ENCODE measurements at regions not wholly inside any gene's neighbourhood (a gene's known extent, or its start where the extent isn't known, plus 50 kb on each side); places are given as distances from the start of the nearest gene placed in this dataset.

DNA sequence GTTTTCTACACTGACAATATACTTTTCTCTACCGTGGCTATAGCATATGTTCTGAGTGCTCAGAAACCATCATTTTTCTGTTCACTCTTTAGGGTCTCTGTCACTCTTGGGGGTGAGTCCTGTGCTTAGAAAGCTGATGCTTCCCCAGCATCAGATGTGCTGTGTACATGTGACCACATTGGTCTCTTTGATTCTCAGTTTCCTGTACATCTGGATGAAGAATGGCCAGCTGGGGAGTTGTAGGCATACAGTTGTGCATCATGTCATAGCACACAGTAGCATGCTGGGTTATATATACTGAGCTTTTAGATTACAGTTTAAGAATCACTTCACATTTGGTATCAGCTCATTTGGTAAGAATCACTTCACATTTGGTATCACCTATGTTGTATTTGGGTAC lies 238.6 kb upstream of the PREP start:
- TF ChIP-seq, protein P1, sequence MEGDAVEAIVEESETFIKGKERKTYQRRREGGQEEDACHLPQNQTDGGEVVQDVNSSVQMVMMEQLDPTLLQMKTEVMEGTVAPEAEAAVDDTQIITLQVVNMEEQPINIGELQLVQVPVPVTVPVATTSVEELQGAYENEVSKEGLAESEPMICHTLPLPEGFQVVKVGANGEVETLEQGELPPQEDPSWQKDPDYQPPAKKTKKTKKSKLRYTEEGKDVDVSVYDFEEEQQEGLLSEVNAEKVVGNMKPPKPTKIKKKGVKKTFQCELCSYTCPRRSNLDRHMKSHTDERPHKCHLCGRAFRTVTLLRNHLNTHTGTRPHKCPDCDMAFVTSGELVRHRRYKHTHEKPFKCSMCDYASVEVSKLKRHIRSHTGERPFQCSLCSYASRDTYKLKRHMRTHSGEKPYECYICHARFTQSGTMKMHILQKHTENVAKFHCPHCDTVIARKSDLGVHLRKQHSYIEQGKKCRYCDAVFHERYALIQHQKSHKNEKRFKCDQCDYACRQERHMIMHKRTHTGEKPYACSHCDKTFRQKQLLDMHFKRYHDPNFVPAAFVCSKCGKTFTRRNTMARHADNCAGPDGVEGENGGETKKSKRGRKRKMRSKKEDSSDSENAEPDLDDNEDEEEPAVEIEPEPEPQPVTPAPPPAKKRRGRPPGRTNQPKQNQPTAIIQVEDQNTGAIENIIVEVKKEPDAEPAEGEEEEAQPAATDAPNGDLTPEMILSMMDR (IDR thresholded peaks at IDR 0.05; ENCODE audit: insufficient read depth, low read length, poor library complexity, severe bottlenecking) = no peak
- no peak for TF ChIP-seq EZH2phosphoT487 (conservative IDR thresholded peaks at IDR 0.05; ENCODE audit: low read length)
- Histone ChIP-seq H2AFZ (ENCODE audit: low read depth, low read length, severe bottlenecking) (no peak overlapping the region), H3K27ac (ENCODE audit: low read depth, low read length) (no peak overlapping the region), H4K20me1 (ENCODE audit: low read depth, low read length) (no peaks in the 10 kb centered on the region), H3K4me2 (ENCODE audit: low read depth, low read length, poor library complexity, severe bottlenecking) (no peak overlapping the region), H3K9me2 (replicated peaks; ENCODE audit: insufficient read depth, low read length) (no peaks in the 10 kb centered on the region), H3K27me3 (ENCODE audit: low read length) (no peaks in the 10 kb centered on the region), H3K4me3 (ENCODE audit: insufficient read depth, low read length, poor library complexity, severe bottlenecking) (no peak overlapping the region), H3K36me3 (ENCODE audit: low read length) (no peaks in the 10 kb centered on the region), H3K9me3 (ENCODE audit: insufficient read depth, low read length) (no peaks in the 10 kb centered on the region), H3F3A (ENCODE audit: insufficient read depth) (no peaks in the 10 kb centered on the region), H3K9ac (ENCODE audit: low read length) (no peak overlapping the region), H3K79me2 (ENCODE audit: insufficient read depth, low read length) (no peaks in the 10 kb centered on the region)

DNA sequence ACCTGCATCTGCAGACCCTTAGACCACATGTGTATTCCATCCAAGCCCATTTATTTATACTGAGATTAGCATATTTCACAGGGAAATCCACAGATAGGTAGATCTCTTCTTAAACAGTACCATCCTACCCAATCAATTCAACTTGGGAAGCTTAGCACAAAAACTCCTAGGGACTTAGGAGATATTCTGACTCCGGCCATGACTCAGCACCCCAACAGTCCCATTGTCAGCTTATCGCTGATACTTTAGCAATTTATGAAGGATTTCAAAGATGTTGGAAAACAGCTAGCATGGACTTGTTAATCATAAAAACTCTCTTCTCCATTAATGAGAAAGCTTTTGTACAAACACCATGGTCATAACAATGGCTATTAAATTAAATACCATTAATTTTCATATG lies 236.2 kb upstream of the PREP start:
- H3K4me2 ChIP-seq (ENCODE audit: low read depth, low read length, poor library complexity, severe bottlenecking) = no peak overlapping the region
- H3F3A ChIP-seq (ENCODE audit: insufficient read depth) = no peaks in the 10 kb centered on the region
- no peak overlapping the region for H2AFZ ChIP-seq (ENCODE audit: low read depth, low read length, severe bottlenecking)
- no peaks in the 10 kb centered on the region for H3K79me2 ChIP-seq (ENCODE audit: insufficient read depth, low read length)
- H3K27ac ChIP-seq (ENCODE audit: low read depth, low read length) = no peak overlapping the region
- no peak overlapping the region for H3K9ac ChIP-seq (ENCODE audit: low read length)
- no peaks in the 10 kb centered on the region for H3K27me3 ChIP-seq (ENCODE audit: low read length)
- no peaks in the 10 kb centered on the region for H3K9me3 ChIP-seq (ENCODE audit: insufficient read depth, low read length)
- no peak for TF ChIP-seq EZH2phosphoT487 (conservative IDR thresholded peaks at IDR 0.05; ENCODE audit: low read length)
- TF ChIP-seq, protein P1 (IDR thresholded peaks at IDR 0.05; ENCODE audit: insufficient read depth, low read length, poor library complexity, severe bottlenecking) = no peak
- H3K4me3 ChIP-seq (ENCODE audit: insufficient read depth, low read length, poor library complexity, severe bottlenecking) = no peak overlapping the region
- no peaks in the 10 kb centered on the region for H4K20me1 ChIP-seq (ENCODE audit: low read depth, low read length)
- no peaks in the 10 kb centered on the region for H3K36me3 ChIP-seq (ENCODE audit: low read length)
- no peaks in the 10 kb centered on the region for H3K9me2 ChIP-seq (replicated peaks; ENCODE audit: insufficient read depth, low read length)

DNA sequence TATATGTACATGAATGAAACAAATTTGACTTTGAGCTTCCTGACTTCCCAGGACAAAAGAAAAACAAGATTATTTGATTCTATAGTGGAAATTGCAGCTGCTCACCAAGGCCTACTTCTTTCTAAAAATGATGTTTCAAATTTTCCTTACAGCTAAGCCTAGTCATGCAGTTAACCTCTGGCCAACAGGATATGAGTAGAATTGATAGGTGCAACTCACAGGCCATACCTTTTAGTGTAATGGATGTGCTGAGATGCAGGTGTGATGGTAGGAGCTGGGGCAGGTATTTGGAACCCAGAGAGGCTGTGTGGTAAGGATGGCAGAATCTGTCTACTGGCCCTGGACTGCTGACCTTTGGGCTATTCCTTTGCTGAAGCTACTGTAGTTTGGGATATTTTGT lies 230.9 kb upstream of the PREP start:
- TF ChIP-seq, protein P1 (IDR thresholded peaks at IDR 0.05; ENCODE audit: insufficient read depth, low read length, poor library complexity, severe bottlenecking) = no peak
- no peak for TF ChIP-seq EZH2phosphoT487 (conservative IDR thresholded peaks at IDR 0.05; ENCODE audit: low read length)
- H2AFZ ChIP-seq (ENCODE audit: low read depth, low read length, severe bottlenecking) = no peak overlapping the region
- H3K36me3 ChIP-seq (ENCODE audit: low read length) = no peaks in the 10 kb centered on the region
- no peaks in the 10 kb centered on the region for H3K9me2 ChIP-seq (replicated peaks; ENCODE audit: insufficient read depth, low read length)
- H3F3A ChIP-seq (ENCODE audit: insufficient read depth) = no peaks in the 10 kb centered on the region
- H3K4me2 ChIP-seq (ENCODE audit: low read depth, low read length, poor library complexity, severe bottlenecking) = no peak overlapping the region
- no peaks in the 10 kb centered on the region for H4K20me1 ChIP-seq (ENCODE audit: low read depth, low read length)
- H3K9me3 ChIP-seq (ENCODE audit: insufficient read depth, low read length) = no peaks in the 10 kb centered on the region
- no peaks in the 10 kb centered on the region for H3K27me3 ChIP-seq (ENCODE audit: low read length)
- no peak overlapping the region for H3K9ac ChIP-seq (ENCODE audit: low read length)
- no peak overlapping the region for H3K4me3 ChIP-seq (ENCODE audit: insufficient read depth, low read length, poor library complexity, severe bottlenecking)
- no peak overlapping the region for H3K27ac ChIP-seq (ENCODE audit: low read depth, low read length)
- no peaks in the 10 kb centered on the region for H3K79me2 ChIP-seq (ENCODE audit: insufficient read depth, low read length)
